ENCODE measurements at regions not wholly inside any gene's neighbourhood (a gene's known extent, or its start where the extent isn't known, plus 50 kb on each side); places are given as distances from the start of the nearest gene placed in this dataset.

- dilution Hi-C loops (cut with MboI; ENCODE audit: extremely low pct_ligation_motif_present, low sequenced_read_pairs) = no loop called here
These were observed 246.2 kb upstream of the PLET1 start for GRCh38 chr11:112506852-112507251.

More at GRCh38 chr11:112506852-112507251, 246.2 kb upstream of the PLET1 start:
- H2AFZ ChIP-seq (ENCODE audit: low read depth, low read length) = no peak overlapping the region
- TF ChIP-seq JUN (IDR thresholded peaks at IDR 0.05; ENCODE audit: borderline replicate concordance, insufficient read depth, insufficient read length, low read depth) (no peak), FOS (IDR thresholded peaks at IDR 0.05; ENCODE audit: borderline replicate concordance, insufficient read depth, low read length) (no peak), MAX (IDR thresholded peaks at IDR 0.05; ENCODE audit: insufficient read depth, insufficient read length) (no peak), GATA2 (IDR thresholded peaks at IDR 0.05; ENCODE audit: insufficient read depth, insufficient read length, low read depth, low read length) (no peak), MYC (IDR thresholded peaks at IDR 0.05; ENCODE audit: low read depth, low read length) (no peak), POLR2A (IDR thresholded peaks at IDR 0.05; ENCODE audit: low read depth, low read length) (no peak), CTCF (IDR thresholded peaks at IDR 0.05; ENCODE audit: extremely low read depth in 1 of 2, insufficient read depth in 1 of 2, low read depth in 1 of 2, low read length in 2 of 2) (no peak), EZH2 (IDR thresholded peaks at IDR 0.05; ENCODE audit: borderline replicate concordance, low read depth, low read length, severe bottlenecking) (no peak), POLR2AphosphoS5 (IDR thresholded peaks at IDR 0.05; ENCODE audit: insufficient read depth, low read depth, low read length) (no peak)
- ChIA-PET POLR2A (no interaction called here), CTCF (no interaction called here)
- no peaks in the 10 kb centered on the region for H3K36me3 ChIP-seq (ENCODE audit: control insufficient read depth in 2 of 2, extremely low read depth in 1 of 2, insufficient read depth in 2 of 2, low read length in 2 of 2)
- H3K27ac ChIP-seq (ENCODE audit: insufficient read depth, low read depth, low read length) = no peak overlapping the region
- FAIRE-seq (no peak), DNase-seq (ENCODE audit: low read depth, low spot score) (no peak)
- BruUV-seq (replicated peaks) = no TSS peak
- H3K9ac ChIP-seq (replicated peaks; ENCODE audit: extremely low read depth, insufficient read depth, low read length) = no peak overlapping the region
- H3K79me2 ChIP-seq (ENCODE audit: control insufficient read depth, insufficient read depth, low read length) = no peaks in the 10 kb centered on the region
- H3K9me1 ChIP-seq (replicated peaks; ENCODE audit: control insufficient read depth, extremely low read depth, insufficient read depth, low read length) = no peaks in the 10 kb centered on the region
- H3K4me2 ChIP-seq (ENCODE audit: insufficient read depth, low read length) = no peak overlapping the region
- no peaks in the 10 kb centered on the region for H4K20me1 ChIP-seq (replicated peaks; ENCODE audit: control insufficient read depth, extremely low read depth, insufficient read depth, low read length)
- intact Hi-C loops (cut with micrococcal nuclease) = no loop called here
- no peaks in the 10 kb centered on the region for H3K4me1 ChIP-seq (ENCODE audit: control insufficient read depth, extremely low read depth, insufficient read depth, low read length)
- no peaks in the 10 kb centered on the region for H3K9me3 ChIP-seq (replicated peaks; ENCODE audit: control insufficient read depth, insufficient read depth, low read length)
- H3K4me3 ChIP-seq (replicated peaks in 1 of 3; ENCODE audit: insufficient read depth in 1 of 3, low read depth in 1 of 3, low read length in 3 of 3) = no peak overlapping the region
- no peaks in the 10 kb centered on the region for H3K27me3 ChIP-seq (ENCODE audit: control insufficient read depth in 2 of 2, insufficient read depth in 2 of 2, low read length in 2 of 2)
